ENCODE measurements at regions not wholly inside any gene's neighbourhood (a gene's known extent, or its start where the extent isn't known, plus 50 kb on each side); places are given as distances from the start of the nearest gene placed in this dataset.
A peak's percentile ranks its signal among the peaks of the same experiment; 100 is the strongest.

GRCh38 chr7:85564861-85565260 lies 378.0 kb upstream of the SEMA3D start:
- no peak for TF ChIP-seq EZH2 (IDR thresholded peaks at IDR 0.05)
- TF ChIP-seq FOXP2 (optimal IDR thresholded peaks at IDR 0.05; ENCODE audit: control extremely low read depth, extremely low read length, insufficient read depth): no peak
- TF ChIP-seq POLR2AphosphoS5 (IDR thresholded peaks at IDR 0.05; ENCODE audit: borderline replicate concordance, low read depth, low read length): no peak
- no peak overlapping the region for H3K9ac ChIP-seq (ENCODE audit: insufficient read length)
- H3K36me3 ChIP-seq (ENCODE audit: insufficient read depth, low read length): no peaks in the 10 kb centered on the region
- no peak overlapping the region for H3K4me3 ChIP-seq
- DNase-seq (ENCODE audit: low read depth, low spot score): no peak
- no peak overlapping the region for H3K27ac ChIP-seq
- no peaks in the 10 kb centered on the region for H3K9me3 ChIP-seq (ENCODE audit: low read depth, low read length)

GRCh38 chr7:85561706-85562105 lies 374.9 kb upstream of the SEMA3D start:
- no peak overlapping the region for H3K9ac ChIP-seq (ENCODE audit: insufficient read length)
- H3K27ac ChIP-seq: no peak overlapping the region
- no peaks in the 10 kb centered on the region for H3K36me3 ChIP-seq (ENCODE audit: insufficient read depth, low read length)
- DNase-seq (ENCODE audit: low read depth, low spot score): no peak
- TF ChIP-seq FOXP2 (optimal IDR thresholded peaks at IDR 0.05; ENCODE audit: control extremely low read depth, extremely low read length, insufficient read depth) (no peak), POLR2AphosphoS5 (IDR thresholded peaks at IDR 0.05; ENCODE audit: borderline replicate concordance, low read depth, low read length) (no peak), EZH2 (IDR thresholded peaks at IDR 0.05) (no peak)
- H3K9me3 ChIP-seq (ENCODE audit: low read depth, low read length): no peaks in the 10 kb centered on the region
- H3K4me3 ChIP-seq: no peak overlapping the region

- Histone ChIP-seq H3K9ac (ENCODE audit: insufficient read length) (no peak overlapping the region), H3K36me3 (ENCODE audit: insufficient read depth, low read length) (no peaks in the 10 kb centered on the region), H3K9me3 (ENCODE audit: low read depth, low read length) (no peaks in the 10 kb centered on the region), H3K27ac (no peak overlapping the region), H3K4me3 (no peak overlapping the region)
- peak; percentile 68 for DNase-seq (ENCODE audit: low read depth, low spot score)
- TF ChIP-seq EZH2 (IDR thresholded peaks at IDR 0.05) (no peak), FOXP2 (optimal IDR thresholded peaks at IDR 0.05; ENCODE audit: control extremely low read depth, extremely low read length, insufficient read depth) (no peak), POLR2AphosphoS5 (IDR thresholded peaks at IDR 0.05; ENCODE audit: borderline replicate concordance, low read depth, low read length) (no peak)
Measured at GRCh38 chr7:85554236-85555178, 367.7 kb upstream of the SEMA3D start.

GRCh38 chr7:85535974-85536729 lies 349.3 kb upstream of the SEMA3D start:
- no peak overlapping the region for H3K9ac ChIP-seq (ENCODE audit: insufficient read length)
- TF ChIP-seq EZH2 (IDR thresholded peaks at IDR 0.05) (no peak), FOXP2 (optimal IDR thresholded peaks at IDR 0.05; ENCODE audit: control extremely low read depth, extremely low read length, insufficient read depth) (no peak), POLR2AphosphoS5 (IDR thresholded peaks at IDR 0.05; ENCODE audit: borderline replicate concordance, low read depth, low read length) (no peak)
- no peak overlapping the region for H3K27ac ChIP-seq
- no peak overlapping the region for H3K4me3 ChIP-seq
- H3K9me3 ChIP-seq (ENCODE audit: low read depth, low read length): no peaks in the 10 kb centered on the region
- DNase-seq (ENCODE audit: low read depth, low spot score): no peak
- no peaks in the 10 kb centered on the region for H3K36me3 ChIP-seq (ENCODE audit: insufficient read depth, low read length)

GRCh38 chr7:85529831-85530230 lies 343.0 kb upstream of the SEMA3D start:
- Histone ChIP-seq H3K9ac (ENCODE audit: insufficient read length) (no peak overlapping the region), H3K36me3 (ENCODE audit: insufficient read depth, low read length) (no peaks in the 10 kb centered on the region), H3K4me3 (no peak overlapping the region), H3K27ac (no peak overlapping the region), H3K9me3 (ENCODE audit: low read depth, low read length) (no peaks in the 10 kb centered on the region)
- DNase-seq (ENCODE audit: low read depth, low spot score): no peak
- TF ChIP-seq EZH2 (IDR thresholded peaks at IDR 0.05) (no peak), FOXP2 (optimal IDR thresholded peaks at IDR 0.05; ENCODE audit: control extremely low read depth, extremely low read length, insufficient read depth) (no peak), POLR2AphosphoS5 (IDR thresholded peaks at IDR 0.05; ENCODE audit: borderline replicate concordance, low read depth, low read length) (no peak)

GRCh38 chr7:85529201-85529600 lies 342.3 kb upstream of the SEMA3D start:
- DNase-seq (ENCODE audit: low read depth, low spot score): no peak
- no peak overlapping the region for H3K4me3 ChIP-seq
- H3K27ac ChIP-seq: no peak overlapping the region
- no peak overlapping the region for H3K9ac ChIP-seq (ENCODE audit: insufficient read length)
- TF ChIP-seq EZH2 (IDR thresholded peaks at IDR 0.05): no peak
- no peak for TF ChIP-seq FOXP2 (optimal IDR thresholded peaks at IDR 0.05; ENCODE audit: control extremely low read depth, extremely low read length, insufficient read depth)
- no peak for TF ChIP-seq POLR2AphosphoS5 (IDR thresholded peaks at IDR 0.05; ENCODE audit: borderline replicate concordance, low read depth, low read length)
- no peaks in the 10 kb centered on the region for H3K9me3 ChIP-seq (ENCODE audit: low read depth, low read length)
- H3K36me3 ChIP-seq (ENCODE audit: insufficient read depth, low read length): no peaks in the 10 kb centered on the region

- Histone ChIP-seq H3K4me3 (no peak overlapping the region), H3K36me3 (ENCODE audit: insufficient read depth, low read length) (no peaks in the 10 kb centered on the region), H3K9me3 (ENCODE audit: low read depth, low read length) (no peaks in the 10 kb centered on the region), H3K27ac (no peak overlapping the region), H3K9ac (ENCODE audit: insufficient read length) (no peak overlapping the region)
- DNase-seq (ENCODE audit: low read depth, low spot score): no peak
- no peak for TF ChIP-seq FOXP2 (optimal IDR thresholded peaks at IDR 0.05; ENCODE audit: control extremely low read depth, extremely low read length, insufficient read depth)
- TF ChIP-seq EZH2 (IDR thresholded peaks at IDR 0.05): no peak
- TF ChIP-seq POLR2AphosphoS5 (IDR thresholded peaks at IDR 0.05; ENCODE audit: borderline replicate concordance, low read depth, low read length): no peak
Measured at GRCh38 chr7:85528581-85528980, 341.7 kb upstream of the SEMA3D start.

GRCh38 chr7:85525676-85526075 lies 338.8 kb upstream of the SEMA3D start:
- no peaks in the 10 kb centered on the region for H3K36me3 ChIP-seq (ENCODE audit: insufficient read depth, low read length)
- TF ChIP-seq FOXP2 (optimal IDR thresholded peaks at IDR 0.05; ENCODE audit: control extremely low read depth, extremely low read length, insufficient read depth): no peak
- no peak overlapping the region for H3K4me3 ChIP-seq
- H3K9ac ChIP-seq (ENCODE audit: insufficient read length): no peak overlapping the region
- DNase-seq (ENCODE audit: low read depth, low spot score): no peak
- no peaks in the 10 kb centered on the region for H3K9me3 ChIP-seq (ENCODE audit: low read depth, low read length)
- H3K27ac ChIP-seq: no peak overlapping the region

Measured in SK-N-MC (cell line).